Left kidney (tissue), 1 donor: ENCODE measurements at regions not wholly inside any gene's neighbourhood (a gene's known extent, or its start where the extent isn't known, plus 50 kb on each side); places are given as distances from the start of the nearest gene placed in this dataset.

Source experiments
- DNase-seq: peaks from one replicate; pipeline ENCODE4 v3.0.0-alpha.2; 2013

- no peak for DNase-seq
Observed at GRCh38 chr21:35337573-35337972, 288.5 kb upstream of the RUNX1 start.

- DNase-seq: no peak
Observed at GRCh38 chr21:35336534-35336933, 287.4 kb upstream of the RUNX1 start.

DNA sequence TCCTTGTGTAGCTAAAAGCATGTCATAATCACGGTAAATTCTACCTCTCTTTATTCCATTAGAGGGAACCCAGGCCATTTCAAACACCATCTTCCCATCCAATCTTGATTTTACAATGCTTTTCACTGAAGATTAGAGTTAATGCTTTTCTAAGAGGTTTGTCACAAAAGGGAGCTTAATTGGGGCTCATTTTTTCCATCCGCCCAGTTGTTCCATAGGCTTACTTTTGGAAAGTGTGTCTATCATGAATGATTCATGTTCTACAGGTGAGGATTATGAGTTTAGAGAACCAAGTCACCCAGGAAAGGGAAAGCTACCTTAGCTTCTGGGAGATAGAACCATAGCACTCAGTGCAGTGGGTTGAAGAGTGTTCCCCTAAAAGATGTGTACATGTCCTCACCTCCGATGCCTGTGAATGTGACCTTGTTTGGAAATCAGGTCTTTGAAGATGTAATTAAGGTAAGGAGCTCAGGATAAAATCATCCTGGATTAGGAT, 286.9 kb upstream of the RUNX1 start:
- DNase-seq: no peak

GRCh38 chr21:35333831-35334618, 284.9 kb upstream of the RUNX1 start:
- no peak for DNase-seq

DNA sequence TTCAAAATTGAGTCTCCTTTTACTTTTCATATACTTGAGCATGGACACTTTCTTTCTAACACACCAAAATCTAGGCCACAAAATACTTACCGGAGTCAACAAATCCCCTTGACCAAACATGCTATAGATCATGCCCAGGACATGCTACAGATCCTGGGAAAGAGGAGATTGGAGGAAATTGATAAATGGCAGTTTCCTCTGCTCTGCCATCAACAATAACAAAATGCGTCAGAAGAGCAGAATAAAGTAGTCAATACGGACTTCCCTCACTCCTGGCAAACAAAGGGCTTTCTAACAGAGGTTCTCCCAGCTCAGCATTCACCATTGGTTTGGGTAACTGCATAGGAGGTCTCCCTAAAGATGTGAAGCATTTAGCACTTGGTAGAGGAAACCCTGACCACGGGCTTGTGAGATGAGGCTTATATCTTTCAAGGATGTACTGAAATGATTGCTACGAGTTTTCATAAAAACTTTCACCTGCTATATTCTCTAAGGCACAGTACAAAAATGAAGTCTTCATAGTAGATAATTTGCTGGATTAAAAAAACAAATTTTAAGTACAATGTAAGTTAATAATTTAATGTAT, 283.8 kb upstream of the RUNX1 start:
- DNase-seq: no peak

- peak; percentile 52 for DNase-seq
Observed at GRCh38 chr21:35329940-35330660, 281.0 kb upstream of the RUNX1 start.

- DNase-seq: no peak
Observed at GRCh38 chr21:35328856-35329455, 279.9 kb upstream of the RUNX1 start.

GRCh38 chr21:35326677-35327076, 277.6 kb upstream of the RUNX1 start:
- no peak for DNase-seq

GRCh38 chr21:35325953-35326352, 276.9 kb upstream of the RUNX1 start:
- no peak for DNase-seq

- no peak for DNase-seq
Observed at GRCh38 chr21:35324372-35325220, 275.5 kb upstream of the RUNX1 start.

GRCh38 chr21:35323947-35324346, 274.8 kb upstream of the RUNX1 start:
- no peak for DNase-seq

- no peak for DNase-seq
Observed at GRCh38 chr21:35321322-35322200, 272.5 kb upstream of the RUNX1 start.

GRCh38 chr21:35319684-35320283, 270.7 kb upstream of the RUNX1 start:
- no peak for DNase-seq

DNA sequence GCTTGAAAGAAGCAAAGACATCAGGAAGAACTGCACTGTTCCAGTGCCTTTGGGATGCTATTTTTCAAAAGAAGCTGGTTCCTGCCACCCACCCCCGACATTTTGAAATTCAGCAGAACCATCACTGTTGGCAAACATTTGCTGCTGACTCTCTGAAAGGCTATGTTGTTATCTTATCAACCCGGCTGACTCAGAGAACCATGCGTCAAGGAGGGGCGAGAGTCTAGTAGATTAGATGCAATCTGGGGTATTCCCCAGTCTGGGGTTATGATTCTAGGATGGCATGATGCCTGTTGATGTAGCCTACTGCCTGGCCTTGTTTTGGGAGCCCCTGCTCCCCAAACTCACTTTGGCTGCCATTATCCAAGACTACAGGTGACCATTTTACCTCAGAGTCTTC, 267.8 kb upstream of the RUNX1 start:
- no peak for DNase-seq

- no peak for DNase-seq
Observed at GRCh38 chr21:35316456-35316855, 267.4 kb upstream of the RUNX1 start.

GRCh38 chr21:35314857-35315582, 265.9 kb upstream of the RUNX1 start:
- DNase-seq: no peak

GRCh38 chr21:35311985-35312384, 262.9 kb upstream of the RUNX1 start:
- no peak for DNase-seq

- DNase-seq: no peak
Observed at GRCh38 chr21:35309316-35309715, 260.2 kb upstream of the RUNX1 start.

DNA sequence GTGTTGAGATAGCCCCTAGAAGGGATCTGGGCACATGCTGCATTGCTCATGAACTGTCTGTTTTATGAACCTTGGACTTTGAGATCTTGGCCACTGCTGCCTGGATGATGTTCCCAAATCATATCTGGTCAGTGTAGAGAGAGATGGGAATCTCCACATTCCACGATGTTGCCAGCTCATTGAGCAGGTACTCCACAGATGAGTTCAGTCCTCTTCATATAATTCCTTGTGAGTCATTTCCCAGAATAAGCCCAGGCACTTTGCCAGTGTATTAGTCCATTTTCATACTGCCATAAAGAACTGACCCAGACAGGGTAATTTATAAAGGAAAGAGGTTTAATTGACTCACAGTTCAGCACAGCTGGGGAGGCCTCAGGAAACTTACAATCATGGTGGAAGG, 254.0 kb upstream of the RUNX1 start:
- no peak for DNase-seq

- DNase-seq: no peak
Observed at GRCh38 chr21:35298757-35299156, 249.7 kb upstream of the RUNX1 start.
